ENCODE measurements at regions not wholly inside any gene's neighbourhood (a gene's known extent, or its start where the extent isn't known, plus 50 kb on each side); places are given as distances from the start of the nearest gene placed in this dataset.

DNA sequence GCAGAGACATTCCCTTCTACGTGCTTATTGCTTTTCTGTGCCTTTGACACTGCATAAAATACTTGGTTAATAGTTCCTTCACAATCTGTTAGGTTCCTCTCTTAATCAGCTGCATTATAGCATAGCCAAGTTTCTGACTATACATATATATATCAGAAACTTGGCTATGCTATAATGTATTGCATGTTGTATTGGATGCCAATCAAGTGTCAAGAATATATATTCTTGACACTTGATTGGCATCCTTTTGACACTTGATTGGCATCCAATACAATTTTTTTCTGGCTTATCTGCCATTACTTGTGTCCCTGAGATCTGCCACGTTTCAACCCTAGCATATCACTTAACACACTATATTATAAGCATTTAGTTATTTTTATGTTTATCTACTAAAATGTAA, 949.7 kb upstream of the TENM4 start:
- DNase-seq = no peak
- TF ChIP-seq, protein P1, sequence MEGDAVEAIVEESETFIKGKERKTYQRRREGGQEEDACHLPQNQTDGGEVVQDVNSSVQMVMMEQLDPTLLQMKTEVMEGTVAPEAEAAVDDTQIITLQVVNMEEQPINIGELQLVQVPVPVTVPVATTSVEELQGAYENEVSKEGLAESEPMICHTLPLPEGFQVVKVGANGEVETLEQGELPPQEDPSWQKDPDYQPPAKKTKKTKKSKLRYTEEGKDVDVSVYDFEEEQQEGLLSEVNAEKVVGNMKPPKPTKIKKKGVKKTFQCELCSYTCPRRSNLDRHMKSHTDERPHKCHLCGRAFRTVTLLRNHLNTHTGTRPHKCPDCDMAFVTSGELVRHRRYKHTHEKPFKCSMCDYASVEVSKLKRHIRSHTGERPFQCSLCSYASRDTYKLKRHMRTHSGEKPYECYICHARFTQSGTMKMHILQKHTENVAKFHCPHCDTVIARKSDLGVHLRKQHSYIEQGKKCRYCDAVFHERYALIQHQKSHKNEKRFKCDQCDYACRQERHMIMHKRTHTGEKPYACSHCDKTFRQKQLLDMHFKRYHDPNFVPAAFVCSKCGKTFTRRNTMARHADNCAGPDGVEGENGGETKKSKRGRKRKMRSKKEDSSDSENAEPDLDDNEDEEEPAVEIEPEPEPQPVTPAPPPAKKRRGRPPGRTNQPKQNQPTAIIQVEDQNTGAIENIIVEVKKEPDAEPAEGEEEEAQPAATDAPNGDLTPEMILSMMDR (IDR thresholded peaks at IDR 0.05; ENCODE audit: control extremely low read depth, extremely low read depth) = no peak
- WGBS, 2 donors = 49 to 64% methylated on average over 2 of the region's 2 CpGs
- ATAC-seq (ENCODE audit: insufficient read depth, low FRiP score) = no peak
- H3K27me3 ChIP-seq (ENCODE audit: control insufficient read depth in 3 of 3, insufficient read depth in 3 of 3, low read length in 2 of 3) = no peaks in the 10 kb centered on the region
- no peak overlapping the region for H3K9ac ChIP-seq (ENCODE audit: insufficient read depth in 1 of 2, low read length in 2 of 2)
- no peaks in the 10 kb centered on the region for H3K36me3 ChIP-seq (ENCODE audit: control insufficient read depth in 4 of 4, insufficient read depth in 4 of 4, low read length in 4 of 4)
- H3K27ac ChIP-seq (ENCODE audit: low read depth in 1 of 2, low read length in 1 of 2) = no peak overlapping the region
- H3K4me3 ChIP-seq = no peak overlapping the region
- no peaks in the 10 kb centered on the region for H3K9me3 ChIP-seq (ENCODE audit: control insufficient read depth in 4 of 4, insufficient read depth in 3 of 4, low read length in 3 of 4)
- no peaks in the 10 kb centered on the region for H3K4me1 ChIP-seq (ENCODE audit: control insufficient read depth in 5 of 5, insufficient read depth in 5 of 5, low read length in 5 of 5)

- DNase-seq = no peak
- no peak overlapping the region for H3K9ac ChIP-seq (ENCODE audit: insufficient read depth in 1 of 2, low read length in 2 of 2)
- no peak overlapping the region for H3K27ac ChIP-seq (ENCODE audit: low read depth in 1 of 2, low read length in 1 of 2)
- ATAC-seq (ENCODE audit: insufficient read depth, low FRiP score) = no peak
- WGBS, 2 donors = 70 to 78% methylated on average over 4 of the region's 4 CpGs
- H3K4me3 ChIP-seq = no peak overlapping the region
- no peaks in the 10 kb centered on the region for H3K4me1 ChIP-seq (ENCODE audit: control insufficient read depth in 5 of 5, insufficient read depth in 5 of 5, low read length in 5 of 5)
- H3K36me3 ChIP-seq (ENCODE audit: control insufficient read depth in 4 of 4, insufficient read depth in 4 of 4, low read length in 4 of 4) = no peaks in the 10 kb centered on the region
- TF ChIP-seq, protein P1 (IDR thresholded peaks at IDR 0.05; ENCODE audit: control extremely low read depth, extremely low read depth) = no peak
- H3K9me3 ChIP-seq (ENCODE audit: control insufficient read depth in 4 of 4, insufficient read depth in 3 of 4, low read length in 3 of 4) = no peaks in the 10 kb centered on the region
- no peaks in the 10 kb centered on the region for H3K27me3 ChIP-seq (ENCODE audit: control insufficient read depth in 3 of 3, insufficient read depth in 3 of 3, low read length in 2 of 3)
Measured at GRCh38 chr11:80388536-80388935, 947.7 kb upstream of the TENM4 start.

DNA sequence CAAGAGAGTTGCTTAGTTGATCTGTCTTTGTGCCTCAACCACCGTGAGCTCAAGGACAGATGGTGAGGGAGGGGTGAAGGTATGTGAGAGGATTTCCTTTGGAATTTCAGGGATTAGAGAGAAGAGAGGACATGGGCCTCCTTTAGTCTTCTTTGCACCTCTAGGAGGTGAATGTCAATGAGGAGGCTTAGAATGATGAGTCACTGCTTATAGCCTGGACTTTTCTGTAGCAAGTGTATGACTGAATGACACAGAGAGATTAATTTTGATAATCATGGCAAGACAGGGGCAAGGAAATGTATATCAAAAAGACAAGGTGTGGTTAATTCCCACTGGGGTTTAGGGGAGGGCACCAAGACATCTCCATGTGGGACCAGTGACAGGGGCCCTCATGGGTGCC, 947.3 kb upstream of the TENM4 start:
- Histone ChIP-seq H3K4me1 (ENCODE audit: control insufficient read depth in 5 of 5, insufficient read depth in 5 of 5, low read length in 5 of 5) (no peaks in the 10 kb centered on the region), H3K9ac (ENCODE audit: insufficient read depth in 1 of 2, low read length in 2 of 2) (no peak overlapping the region), H3K9me3 (ENCODE audit: control insufficient read depth in 4 of 4, insufficient read depth in 3 of 4, low read length in 3 of 4) (no peaks in the 10 kb centered on the region), H3K36me3 (ENCODE audit: control insufficient read depth in 4 of 4, insufficient read depth in 4 of 4, low read length in 4 of 4) (no peaks in the 10 kb centered on the region), H3K27ac (ENCODE audit: low read depth in 1 of 2, low read length in 1 of 2) (no peak overlapping the region), H3K4me3 (no peak overlapping the region), H3K27me3 (ENCODE audit: control insufficient read depth in 3 of 3, insufficient read depth in 3 of 3, low read length in 2 of 3) (no peaks in the 10 kb centered on the region)
- ATAC-seq (ENCODE audit: insufficient read depth, low FRiP score) (no peak), DNase-seq (no peak)
- TF ChIP-seq, protein P1 (IDR thresholded peaks at IDR 0.05; ENCODE audit: control extremely low read depth, extremely low read depth) = no peak
- 69 to 85% methylated on average over 1 of the region's 1 CpG for WGBS, 2 donors

DNA sequence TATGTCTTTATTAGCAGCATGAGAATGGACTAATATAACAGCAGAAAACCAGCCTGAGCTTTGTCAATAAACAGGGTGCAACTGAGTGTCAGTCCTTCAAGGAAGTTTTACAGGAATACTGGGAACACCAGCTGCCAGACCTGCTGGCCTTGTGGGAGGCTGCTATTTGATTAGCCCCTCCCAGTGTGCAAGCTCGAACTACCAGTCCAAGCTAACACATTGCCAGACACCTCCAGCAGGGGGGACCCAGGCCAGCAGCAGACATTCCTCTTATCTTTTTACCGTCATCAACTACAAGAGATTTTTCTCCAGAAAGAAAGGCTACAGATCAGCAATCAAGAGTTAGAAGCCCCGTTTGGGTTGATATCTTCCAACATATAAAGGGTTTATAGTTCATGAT, 942.8 kb upstream of the TENM4 start:
- no peaks in the 10 kb centered on the region for H3K9me3 ChIP-seq (ENCODE audit: control insufficient read depth in 4 of 4, insufficient read depth in 3 of 4, low read length in 3 of 4)
- no peak overlapping the region for H3K4me3 ChIP-seq
- 61 to 75% methylated on average over 3 of the region's 3 CpGs for WGBS, 2 donors
- no peaks in the 10 kb centered on the region for H3K27me3 ChIP-seq (ENCODE audit: control insufficient read depth in 3 of 3, insufficient read depth in 3 of 3, low read length in 2 of 3)
- DNase-seq (no peak), ATAC-seq (ENCODE audit: insufficient read depth, low FRiP score) (no peak)
- H3K36me3 ChIP-seq (ENCODE audit: control insufficient read depth in 4 of 4, insufficient read depth in 4 of 4, low read length in 4 of 4) = no peaks in the 10 kb centered on the region
- no peak overlapping the region for H3K27ac ChIP-seq (ENCODE audit: low read depth in 1 of 2, low read length in 1 of 2)
- TF ChIP-seq, protein P1 (IDR thresholded peaks at IDR 0.05; ENCODE audit: control extremely low read depth, extremely low read depth) = no peak
- H3K9ac ChIP-seq (ENCODE audit: insufficient read depth in 1 of 2, low read length in 2 of 2) = no peak overlapping the region
- H3K4me1 ChIP-seq (ENCODE audit: control insufficient read depth in 5 of 5, insufficient read depth in 5 of 5, low read length in 5 of 5) = no peaks in the 10 kb centered on the region

Data from lung (tissue), 11 donors.